BE2C (cell line): ENCODE measurements at regions not wholly inside any gene's neighbourhood (a gene's known extent, or its start where the extent isn't known, plus 50 kb on each side); places are given as distances from the start of the nearest gene placed in this dataset.

Experiments
- DNase-seq: peaks from one replicate; pipeline ENCODE4 v3.0.0-alpha.2; 2020
- H3K27me3 ChIP-seq: fragments of 250-450 bp; sonication (Bioruptor Pico); 2 replicates; pipeline ENCODE4 v1.5.1; 2020; ENCODE audit warnings: mild to moderate bottlenecking
- H3K36me3 ChIP-seq: fragments of 250-450 bp; sonication (Bioruptor Pico); 2 replicates; pipeline ENCODE4 v1.5.1; 2020; ENCODE audit warnings: mild to moderate bottlenecking
- H3K4me1 ChIP-seq: fragments of 250-450 bp; sonication (Bioruptor Pico); 2 replicates; pipeline ENCODE4 v1.5.1; 2020
- H3K4me3 ChIP-seq: 2 replicates; pipeline ENCODE4 v1.5.1; 2011; ENCODE audit warnings: low read depth, low read length
- H3K9me3 ChIP-seq: fragments of 250-450 bp; sonication (Bioruptor Pico); 2 replicates; pipeline ENCODE4 v1.5.1; 2020
- CTCF ChIP-seq: IDR thresholded peaks from 2 replicates; pipeline ENCODE4 v1.5.1; 2012; ENCODE audit warnings: mild to moderate bottlenecking, low read depth, low read length

- H3K4me1 ChIP-seq, result no peaks in the 10 kb centered on the region
- H3K4me3 ChIP-seq, result no peak overlapping the region
- H3K27me3 ChIP-seq, result no peaks in the 10 kb centered on the region
- no peaks in the 10 kb centered on the region for H3K9me3 ChIP-seq
- DNase-seq, result no peak
- no peaks in the 10 kb centered on the region for H3K36me3 ChIP-seq
- TF ChIP-seq CTCF, result no peak
Observed at GRCh38 chr14:97723351-97723750, 926.2 kb downstream of the VRK1 start.

GRCh38 chr14:97723819-97724218 is 926.6 kb downstream of the VRK1 start:
- Histone ChIP-seq H3K4me3 (no peak overlapping the region), H3K4me1 (no peaks in the 10 kb centered on the region), H3K9me3 (no peaks in the 10 kb centered on the region), H3K36me3 (no peaks in the 10 kb centered on the region), H3K27me3 (no peaks in the 10 kb centered on the region)
- no peak for DNase-seq
- TF ChIP-seq CTCF, result no peak

- DNase-seq, result no peak
- no peaks in the 10 kb centered on the region for H3K4me1 ChIP-seq
- TF ChIP-seq CTCF, result no peak
- H3K27me3 ChIP-seq, result no peaks in the 10 kb centered on the region
- no peaks in the 10 kb centered on the region for H3K9me3 ChIP-seq
- no peaks in the 10 kb centered on the region for H3K36me3 ChIP-seq
- no peak overlapping the region for H3K4me3 ChIP-seq
Observed at GRCh38 chr14:97724265-97724731, 927.1 kb downstream of the VRK1 start.

- no peak for DNase-seq
- Histone ChIP-seq H3K27me3 (no peaks in the 10 kb centered on the region), H3K9me3 (no peaks in the 10 kb centered on the region), H3K4me3 (no peak overlapping the region), H3K4me1 (no peaks in the 10 kb centered on the region), H3K36me3 (no peaks in the 10 kb centered on the region)
- TF ChIP-seq CTCF, result no peak
Observed at GRCh38 chr14:97726676-97727075, 929.5 kb downstream of the VRK1 start.

GRCh38 chr14:97730706-97731105 is 933.5 kb downstream of the VRK1 start:
- no peak overlapping the region for H3K4me3 ChIP-seq
- no peaks in the 10 kb centered on the region for H3K9me3 ChIP-seq
- no peaks in the 10 kb centered on the region for H3K27me3 ChIP-seq
- no peak for DNase-seq
- TF ChIP-seq CTCF, result no peak
- H3K36me3 ChIP-seq, result no peaks in the 10 kb centered on the region
- H3K4me1 ChIP-seq, result no peaks in the 10 kb centered on the region

- H3K9me3 ChIP-seq, result no peaks in the 10 kb centered on the region
- no peak overlapping the region for H3K4me3 ChIP-seq
- no peaks in the 10 kb centered on the region for H3K27me3 ChIP-seq
- no peaks in the 10 kb centered on the region for H3K4me1 ChIP-seq
- no peaks in the 10 kb centered on the region for H3K36me3 ChIP-seq
- no peak for TF ChIP-seq CTCF
- no peak for DNase-seq
Observed at GRCh38 chr14:97731800-97732199, 934.6 kb downstream of the VRK1 start.
